Nephron (organoid): ENCODE measurements at regions not wholly inside any gene's neighbourhood (a gene's known extent, or its start where the extent isn't known, plus 50 kb on each side); places are given as distances from the start of the nearest gene placed in this dataset.
"Not testable (repeated sequence)": the region's sequence is repeated elsewhere in the genome, so short reads cannot be mapped to it uniquely, and the experiment has no call there.

Experiments used
- H3K27ac Mint-ChIP-seq, 3 experiments: 2 replicates each; pipeline ENCODE4 v1.8.0; 2020; ENCODE audit warnings: mixed read lengths in 3 of 3, mild to moderate bottlenecking in 2 of 3, moderate library complexity in 1 of 3
- H3K27me3 Mint-ChIP-seq: 2 replicates; pipeline ENCODE4 v1.8.0; 2021; ENCODE audit warnings: low read depth, mild to moderate bottlenecking, moderate library complexity, mixed read lengths
- H3K36me3 Mint-ChIP-seq: 2 replicates; pipeline ENCODE4 v1.8.0; 2020; ENCODE audit warnings: low read depth, mixed read lengths
- H3K4me1 Mint-ChIP-seq: 2 replicates; pipeline ENCODE4 v1.8.0; 2020; ENCODE audit warnings: mixed read lengths
- H3K4me3 Mint-ChIP-seq, 3 experiments: 2 replicates each; pipeline ENCODE4 v1.8.0; 2020; ENCODE audit warnings: mild to moderate bottlenecking in 3 of 3, mixed read lengths in 3 of 3, moderate library complexity in 2 of 3
- H3K9me3 Mint-ChIP-seq: 2 replicates; pipeline ENCODE4 v1.8.0; 2020; ENCODE audit warnings: mixed read lengths
- TF ChIP-seq, protein P1 (sequence below), 3 experiments: fragments of 200-600 bp; sonication (generic); IDR thresholded peaks; one replicate each; pipeline ENCODE4 v1.5.0; 2021; ENCODE audit warnings: antibody characterized with exemption in 3 of 3; ENCODE audit not compliant: unreplicated experiment in 3 of 3

DNA sequence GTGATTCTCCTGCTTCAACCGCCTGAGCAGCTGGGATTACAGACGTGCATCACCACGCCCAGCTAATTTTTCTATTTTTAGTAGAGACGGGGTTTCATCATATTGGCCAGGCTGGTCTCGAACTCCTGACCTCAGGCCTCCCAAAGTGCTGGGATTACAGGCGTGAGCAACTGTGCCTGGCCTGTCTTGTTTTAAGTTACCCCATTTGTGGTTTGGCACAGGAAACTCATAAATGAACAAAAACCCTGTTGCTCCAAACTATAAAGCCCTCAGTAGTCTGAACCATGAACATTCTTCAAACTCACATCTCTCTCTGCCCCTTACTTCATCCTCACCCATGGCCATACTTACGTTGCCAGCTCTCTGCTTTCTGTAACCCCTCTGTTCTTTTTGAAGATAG lies 61.7 kb downstream of the RHOU start:
- not testable (repeated sequence) for H3K4me3 Mint-ChIP-seq, H3K36me3 Mint-ChIP-seq, H3K9me3 Mint-ChIP-seq, H3K27ac Mint-ChIP-seq, H3K27me3 Mint-ChIP-seq
- H3K4me1 Mint-ChIP-seq = peaks cover 35% of the 10 kb centered on the region

DNA sequence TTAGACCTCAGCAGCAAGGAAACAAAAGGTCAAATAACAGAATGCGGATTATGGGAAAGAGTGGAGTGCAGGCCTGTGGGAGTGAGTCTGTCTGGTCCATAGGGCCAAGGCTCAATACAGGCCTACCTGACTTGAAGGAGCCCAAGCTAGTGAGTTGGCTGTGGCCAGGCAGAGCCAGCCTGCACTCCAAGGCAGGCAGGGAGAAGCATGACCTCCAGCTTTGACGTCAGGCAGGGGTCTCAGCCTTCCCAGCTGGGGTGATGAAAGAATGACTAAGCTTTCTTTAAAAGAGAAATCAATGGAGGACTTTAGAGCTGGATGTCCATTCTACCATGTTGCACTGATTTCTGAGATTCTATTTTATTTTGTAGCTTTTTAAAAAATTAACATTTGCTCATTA lies 62.8 kb downstream of the RHOU start:
- Mint-ChIP-seq H3K4me3 (no peak overlapping the region), H3K27ac (peak overlapping the region in 1 of 3 experiments; percentile 86), H3K36me3 (no peaks in the 10 kb centered on the region), H3K9me3 (no peaks in the 10 kb centered on the region), H3K4me1 (peaks cover 45% of the 10 kb centered on the region), H3K27me3 (no peaks in the 10 kb centered on the region)
- TF ChIP-seq, protein P1, sequence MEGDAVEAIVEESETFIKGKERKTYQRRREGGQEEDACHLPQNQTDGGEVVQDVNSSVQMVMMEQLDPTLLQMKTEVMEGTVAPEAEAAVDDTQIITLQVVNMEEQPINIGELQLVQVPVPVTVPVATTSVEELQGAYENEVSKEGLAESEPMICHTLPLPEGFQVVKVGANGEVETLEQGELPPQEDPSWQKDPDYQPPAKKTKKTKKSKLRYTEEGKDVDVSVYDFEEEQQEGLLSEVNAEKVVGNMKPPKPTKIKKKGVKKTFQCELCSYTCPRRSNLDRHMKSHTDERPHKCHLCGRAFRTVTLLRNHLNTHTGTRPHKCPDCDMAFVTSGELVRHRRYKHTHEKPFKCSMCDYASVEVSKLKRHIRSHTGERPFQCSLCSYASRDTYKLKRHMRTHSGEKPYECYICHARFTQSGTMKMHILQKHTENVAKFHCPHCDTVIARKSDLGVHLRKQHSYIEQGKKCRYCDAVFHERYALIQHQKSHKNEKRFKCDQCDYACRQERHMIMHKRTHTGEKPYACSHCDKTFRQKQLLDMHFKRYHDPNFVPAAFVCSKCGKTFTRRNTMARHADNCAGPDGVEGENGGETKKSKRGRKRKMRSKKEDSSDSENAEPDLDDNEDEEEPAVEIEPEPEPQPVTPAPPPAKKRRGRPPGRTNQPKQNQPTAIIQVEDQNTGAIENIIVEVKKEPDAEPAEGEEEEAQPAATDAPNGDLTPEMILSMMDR (IDR thresholded peaks at IDR 0.05; ENCODE audit: unreplicated experiment in 3 of 3) = no peak

DNA sequence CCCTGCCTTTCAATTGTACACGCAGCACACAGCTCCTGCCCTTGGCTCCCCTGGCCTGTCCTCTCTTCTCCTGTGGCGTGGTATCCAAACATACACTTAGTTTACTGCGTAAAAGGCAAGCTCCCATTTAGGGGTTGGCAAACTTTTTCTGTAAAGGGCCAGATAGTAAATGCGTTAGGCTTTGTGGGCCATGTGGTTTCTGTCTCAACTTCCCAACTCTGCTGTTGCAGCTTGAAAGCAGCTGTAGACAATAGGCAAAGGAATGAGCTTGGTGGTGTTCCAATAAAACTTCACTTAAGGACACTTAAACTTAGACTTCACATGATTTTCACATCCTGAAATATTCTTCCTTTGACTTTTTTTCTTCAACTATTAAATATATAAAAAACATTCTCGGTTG lies 63.3 kb downstream of the RHOU start:
- Mint-ChIP-seq H3K27me3 (no peaks in the 10 kb centered on the region), H3K27ac (peak overlapping the region; percentile 68 to 87 (median 86)), H3K4me1 (peaks cover 50% of the 10 kb centered on the region), H3K36me3 (no peaks in the 10 kb centered on the region), H3K9me3 (no peaks in the 10 kb centered on the region), H3K4me3 (no peak overlapping the region)
- TF ChIP-seq, protein P1 (IDR thresholded peaks at IDR 0.05; ENCODE audit: unreplicated experiment in 3 of 3) = no peak

GRCh38 chr1:228799924-228800323 lies 64.6 kb downstream of the RHOU start:
- peaks cover 3% of the 10 kb centered on the region for H3K27me3 Mint-ChIP-seq
- H3K4me1 Mint-ChIP-seq = peaks cover 58% of the 10 kb centered on the region
- no peaks in the 10 kb centered on the region for H3K36me3 Mint-ChIP-seq
- H3K4me3 Mint-ChIP-seq = no peak overlapping the region
- no peaks in the 10 kb centered on the region for H3K9me3 Mint-ChIP-seq
- TF ChIP-seq, protein P1 (IDR thresholded peaks at IDR 0.05; ENCODE audit: unreplicated experiment in 3 of 3) = no peak
- H3K27ac Mint-ChIP-seq = peak overlapping the region in 2 of 3 experiments; percentile 4 to 34

DNA sequence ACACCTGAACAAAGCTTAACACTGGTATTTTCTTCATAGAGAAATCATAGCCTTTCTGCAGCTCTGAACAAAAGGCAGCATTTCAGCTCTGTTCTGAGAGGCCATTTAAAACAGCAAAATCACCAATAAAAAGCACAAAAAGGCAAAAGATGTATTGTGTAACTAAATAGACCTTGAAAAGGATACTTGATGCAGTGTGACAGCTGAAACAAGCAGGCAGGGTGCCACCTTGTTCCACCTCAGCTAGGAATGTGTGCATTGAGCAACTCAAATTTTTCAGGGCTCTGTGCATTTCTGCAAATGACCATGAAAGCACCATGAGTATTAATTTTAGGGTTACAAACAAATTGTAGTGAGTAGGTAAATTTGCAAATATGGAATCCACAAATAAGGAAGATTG lies 65.8 kb downstream of the RHOU start:
- Mint-ChIP-seq H3K4me3 (no peak overlapping the region), H3K27me3 (peaks cover 3% of the 10 kb centered on the region), H3K4me1 (peaks cover 67% of the 10 kb centered on the region), H3K9me3 (no peaks in the 10 kb centered on the region), H3K27ac (peak overlapping the region in 2 of 3 experiments; percentile 20 to 91), H3K36me3 (no peaks in the 10 kb centered on the region)
- TF ChIP-seq, protein P1 (IDR thresholded peaks at IDR 0.05; ENCODE audit: unreplicated experiment in 3 of 3) = no peak

GRCh38 chr1:228802386-228803220 lies 67.3 kb downstream of the RHOU start:
- Mint-ChIP-seq H3K27ac (peak overlapping the region; percentile 79 to 94 (median 91)), H3K27me3 (peaks cover 3% of the 10 kb centered on the region), H3K4me3 (peak overlapping the region in 1 of 3 experiments; percentile 2), H3K4me1 (peaks cover 64% of the 10 kb centered on the region), H3K36me3 (no peaks in the 10 kb centered on the region), H3K9me3 (no peaks in the 10 kb centered on the region)
- TF ChIP-seq, protein P1 (IDR thresholded peaks at IDR 0.05; ENCODE audit: unreplicated experiment in 3 of 3) = no peak
